ENCODE measurements at regions not wholly inside any gene's neighbourhood (a gene's known extent, or its start where the extent isn't known, plus 50 kb on each side); places are given as distances from the start of the nearest gene placed in this dataset.

DNA sequence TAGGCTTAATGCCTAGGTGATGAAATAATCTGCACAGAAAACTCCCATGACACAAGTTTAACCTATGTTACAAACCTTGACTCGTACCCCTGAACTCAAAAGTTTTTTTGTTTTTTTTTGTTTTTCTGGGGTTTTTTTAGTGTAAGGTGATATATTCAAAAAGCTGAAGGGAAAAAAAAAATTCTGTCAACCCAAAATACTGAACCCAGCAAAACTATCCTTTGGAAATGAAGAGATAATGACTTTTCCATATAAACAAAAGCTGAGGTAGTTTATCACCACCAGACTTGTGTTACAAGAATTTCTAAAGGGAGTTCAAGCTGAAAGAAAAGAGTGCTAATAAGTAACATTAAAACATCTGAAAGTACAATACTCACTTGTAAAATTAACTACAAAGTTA is 448.1 kb downstream of the KCNH5 start:
- H3K27me3 ChIP-seq (ENCODE audit: control insufficient read depth in 1 of 2, insufficient read depth in 2 of 2, low read length in 2 of 2), result no peaks in the 10 kb centered on the region
- intact Hi-C loops (cut with micrococcal nuclease; ENCODE audit: unreplicated experiment) (no loop called here), in situ Hi-C loops (cut with HindIII; ENCODE audit: extremely low pct_ligation_motif_present, low pct_unique_long_range_greater_than_20kb) (no loop called here)
- ATAC-seq, result no peak
- CTCF ChIA-PET (ENCODE audit: low intra/inter-chr PET ratio, low total read pairs), result no interaction called here
- no peak overlapping the region for H3K27ac ChIP-seq (ENCODE audit: extremely low read length, insufficient read depth, low read length)
- no peak for DNase-seq (ENCODE audit: low spot score)
- POLR2A ChIA-PET, result no interaction called here
- H3K4me3 ChIP-seq (replicated peaks in 1 of 3; ENCODE audit: insufficient read depth in 1 of 3, low read depth in 2 of 3, low read length in 3 of 3), result no peak overlapping the region
- WGBS (ENCODE audit: low lambda C conversion rate), result 28% methylated on average over 1 of the region's 1 CpG
- no peak overlapping the region for H3K9ac ChIP-seq (ENCODE audit: insufficient read depth, low read depth, low read length)
- peaks cover 59% of the 10 kb centered on the region for H3K9me3 ChIP-seq (ENCODE audit: low read length)
- no peaks in the 10 kb centered on the region for H3K79me2 ChIP-seq (ENCODE audit: insufficient read depth, low read length)
- no TSS peak for BruUV-seq (replicated peaks)
- no peaks in the 10 kb centered on the region for H3K36me3 ChIP-seq (replicated peaks in 1 of 2; ENCODE audit: control insufficient read depth in 1 of 2, insufficient read depth in 2 of 2, low read length in 2 of 2)
- no peaks in the 10 kb centered on the region for H3K4me1 ChIP-seq (ENCODE audit: insufficient read depth, low read length)
- FAIRE-seq, result no peak
- H3K4me2 ChIP-seq (ENCODE audit: low read depth, low read length), result no peak overlapping the region
- no peak overlapping the region for H2AFZ ChIP-seq (ENCODE audit: low read length)
- no peaks in the 10 kb centered on the region for H4K20me1 ChIP-seq (ENCODE audit: insufficient read depth, low read length)
- no peak for TF ChIP-seq ZNF296 (CRISPR knock-in tag; conservative IDR thresholded peaks at IDR 0.05)
- TF ChIP-seq AKAP8 (CRISPR knock-in tag; IDR thresholded peaks at IDR 0.05), result no peak
- TF ChIP-seq BRCA1 (CRISPR knock-in tag; IDR thresholded peaks at IDR 0.05), result no peak

DNA sequence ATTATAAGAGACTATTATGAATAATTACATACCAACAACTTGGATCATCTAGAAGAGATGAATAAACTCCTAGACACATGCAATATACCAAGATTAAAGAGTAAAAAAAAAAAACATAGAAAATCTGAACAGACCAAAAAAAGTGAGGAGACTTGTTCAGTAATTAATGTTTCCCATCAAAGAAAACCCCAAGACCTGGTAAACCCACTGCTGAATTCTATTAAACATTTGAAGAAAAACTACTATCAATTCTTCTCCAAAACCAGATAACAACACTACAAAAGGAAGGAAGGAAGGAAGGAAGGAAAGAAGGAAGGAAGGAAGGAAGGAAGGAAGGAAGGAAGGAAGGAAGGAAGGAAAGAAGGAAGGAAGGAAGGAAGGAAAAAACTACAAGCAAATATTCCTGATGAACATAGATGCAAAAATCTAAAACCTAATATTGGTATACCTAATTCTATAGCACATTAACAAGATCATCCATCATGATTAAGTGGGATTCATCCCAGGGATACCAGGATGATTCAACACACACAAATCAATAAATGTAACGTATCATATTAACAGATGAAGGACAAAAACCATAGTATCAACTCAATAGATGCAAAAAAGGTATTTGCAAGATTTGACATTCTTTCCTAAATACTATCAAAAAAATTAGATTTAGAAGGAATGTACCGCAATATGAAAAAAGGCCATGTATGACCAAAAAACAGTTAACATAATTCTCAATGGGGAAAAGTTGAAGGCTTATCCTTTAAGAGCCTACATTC is 445.5 kb downstream of the KCNH5 start:
- Histone ChIP-seq H3K4me2 (ENCODE audit: low read depth, low read length) (no peak overlapping the region), H3K27ac (ENCODE audit: extremely low read length, insufficient read depth, low read length) (no peak overlapping the region), H4K20me1 (ENCODE audit: insufficient read depth, low read length) (no peaks in the 10 kb centered on the region), H3K4me3 (replicated peaks in 1 of 3; ENCODE audit: insufficient read depth in 1 of 3, low read depth in 2 of 3, low read length in 3 of 3) (no peak overlapping the region), H3K36me3 (replicated peaks in 1 of 2; ENCODE audit: control insufficient read depth in 1 of 2, insufficient read depth in 2 of 2, low read length in 2 of 2) (no peaks in the 10 kb centered on the region), H2AFZ (ENCODE audit: low read length) (no peak overlapping the region), H3K79me2 (ENCODE audit: insufficient read depth, low read length) (no peaks in the 10 kb centered on the region), H3K9ac (ENCODE audit: insufficient read depth, low read depth, low read length) (no peak overlapping the region), H3K27me3 (ENCODE audit: control insufficient read depth in 1 of 2, insufficient read depth in 2 of 2, low read length in 2 of 2) (no peaks in the 10 kb centered on the region), H3K4me1 (ENCODE audit: insufficient read depth, low read length) (no peaks in the 10 kb centered on the region), H3K9me3 (ENCODE audit: low read length) (peaks cover 63% of the 10 kb centered on the region)
- 47% methylated on average over 2 of the region's 2 CpGs for WGBS (ENCODE audit: low lambda C conversion rate)
- DNase-seq (ENCODE audit: low spot score), result no peak
- no TSS peak for BruUV-seq (replicated peaks)
- intact Hi-C loops (cut with micrococcal nuclease; ENCODE audit: unreplicated experiment), result no loop called here
- ChIA-PET POLR2A (no interaction called here), CTCF (ENCODE audit: low intra/inter-chr PET ratio, low total read pairs) (no interaction called here)
- FAIRE-seq, result no peak
- in situ Hi-C loops (cut with HindIII; ENCODE audit: extremely low pct_ligation_motif_present, low pct_unique_long_range_greater_than_20kb), result no loop called here
- ATAC-seq, result no peak
- TF ChIP-seq AGO2 (optimal IDR thresholded peaks at IDR 0.05; ENCODE audit: low read depth, low read length) (no peak), ZNF878 (CRISPR knock-in tag; IDR thresholded peaks at IDR 0.05) (no peak)

Measured in HepG2 (cell line).